ENCODE measurements at regions not wholly inside any gene's neighbourhood (a gene's known extent, or its start where the extent isn't known, plus 50 kb on each side); places are given as distances from the start of the nearest gene placed in this dataset.

DNA sequence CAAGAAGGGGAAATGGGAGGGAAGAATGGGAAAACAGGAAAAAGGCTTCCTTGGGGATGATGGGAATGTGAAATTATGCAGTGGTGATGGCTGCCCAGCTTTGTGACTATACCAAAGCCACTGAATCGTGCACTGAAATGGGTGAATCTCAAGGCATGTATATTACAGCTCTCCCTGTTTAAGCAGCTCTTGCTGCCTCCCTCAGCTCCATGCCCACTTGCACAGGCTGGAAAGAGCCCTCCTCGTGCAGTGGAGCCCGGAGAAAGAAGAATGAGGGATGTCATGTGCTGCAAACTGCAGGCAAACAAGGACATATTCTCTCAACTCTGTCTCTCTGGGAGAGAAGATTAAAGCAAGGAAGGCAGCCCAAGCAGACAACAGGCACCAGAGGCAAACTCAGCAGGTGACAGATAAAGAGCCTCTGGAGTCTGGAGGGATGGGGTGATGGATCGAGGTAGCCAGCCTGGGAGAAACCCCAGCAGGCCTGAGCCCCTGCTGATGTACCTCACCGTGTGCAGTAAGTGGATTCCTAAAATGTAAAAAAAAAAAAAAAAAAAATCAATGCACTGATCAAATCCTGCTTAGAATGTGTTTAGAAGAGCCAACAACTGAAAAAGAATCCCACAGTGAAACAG, 62.4 kb upstream of the SLC66A3 start:
- TF ChIP-seq, protein P1, sequence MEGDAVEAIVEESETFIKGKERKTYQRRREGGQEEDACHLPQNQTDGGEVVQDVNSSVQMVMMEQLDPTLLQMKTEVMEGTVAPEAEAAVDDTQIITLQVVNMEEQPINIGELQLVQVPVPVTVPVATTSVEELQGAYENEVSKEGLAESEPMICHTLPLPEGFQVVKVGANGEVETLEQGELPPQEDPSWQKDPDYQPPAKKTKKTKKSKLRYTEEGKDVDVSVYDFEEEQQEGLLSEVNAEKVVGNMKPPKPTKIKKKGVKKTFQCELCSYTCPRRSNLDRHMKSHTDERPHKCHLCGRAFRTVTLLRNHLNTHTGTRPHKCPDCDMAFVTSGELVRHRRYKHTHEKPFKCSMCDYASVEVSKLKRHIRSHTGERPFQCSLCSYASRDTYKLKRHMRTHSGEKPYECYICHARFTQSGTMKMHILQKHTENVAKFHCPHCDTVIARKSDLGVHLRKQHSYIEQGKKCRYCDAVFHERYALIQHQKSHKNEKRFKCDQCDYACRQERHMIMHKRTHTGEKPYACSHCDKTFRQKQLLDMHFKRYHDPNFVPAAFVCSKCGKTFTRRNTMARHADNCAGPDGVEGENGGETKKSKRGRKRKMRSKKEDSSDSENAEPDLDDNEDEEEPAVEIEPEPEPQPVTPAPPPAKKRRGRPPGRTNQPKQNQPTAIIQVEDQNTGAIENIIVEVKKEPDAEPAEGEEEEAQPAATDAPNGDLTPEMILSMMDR (conservative IDR thresholded peaks at IDR 0.05; ENCODE audit: low read depth in 2 of 2): no peak
- TF ChIP-seq, protein P2, sequence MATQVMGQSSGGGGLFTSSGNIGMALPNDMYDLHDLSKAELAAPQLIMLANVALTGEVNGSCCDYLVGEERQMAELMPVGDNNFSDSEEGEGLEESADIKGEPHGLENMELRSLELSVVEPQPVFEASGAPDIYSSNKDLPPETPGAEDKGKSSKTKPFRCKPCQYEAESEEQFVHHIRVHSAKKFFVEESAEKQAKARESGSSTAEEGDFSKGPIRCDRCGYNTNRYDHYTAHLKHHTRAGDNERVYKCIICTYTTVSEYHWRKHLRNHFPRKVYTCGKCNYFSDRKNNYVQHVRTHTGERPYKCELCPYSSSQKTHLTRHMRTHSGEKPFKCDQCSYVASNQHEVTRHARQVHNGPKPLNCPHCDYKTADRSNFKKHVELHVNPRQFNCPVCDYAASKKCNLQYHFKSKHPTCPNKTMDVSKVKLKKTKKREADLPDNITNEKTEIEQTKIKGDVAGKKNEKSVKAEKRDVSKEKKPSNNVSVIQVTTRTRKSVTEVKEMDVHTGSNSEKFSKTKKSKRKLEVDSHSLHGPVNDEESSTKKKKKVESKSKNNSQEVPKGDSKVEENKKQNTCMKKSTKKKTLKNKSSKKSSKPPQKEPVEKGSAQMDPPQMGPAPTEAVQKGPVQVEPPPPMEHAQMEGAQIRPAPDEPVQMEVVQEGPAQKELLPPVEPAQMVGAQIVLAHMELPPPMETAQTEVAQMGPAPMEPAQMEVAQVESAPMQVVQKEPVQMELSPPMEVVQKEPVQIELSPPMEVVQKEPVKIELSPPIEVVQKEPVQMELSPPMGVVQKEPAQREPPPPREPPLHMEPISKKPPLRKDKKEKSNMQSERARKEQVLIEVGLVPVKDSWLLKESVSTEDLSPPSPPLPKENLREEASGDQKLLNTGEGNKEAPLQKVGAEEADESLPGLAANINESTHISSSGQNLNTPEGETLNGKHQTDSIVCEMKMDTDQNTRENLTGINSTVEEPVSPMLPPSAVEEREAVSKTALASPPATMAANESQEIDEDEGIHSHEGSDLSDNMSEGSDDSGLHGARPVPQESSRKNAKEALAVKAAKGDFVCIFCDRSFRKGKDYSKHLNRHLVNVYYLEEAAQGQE (IDR thresholded peaks at IDR 0.05; ENCODE audit: unreplicated experiment): no peak
- TF ChIP-seq EZH2 (IDR thresholded peaks at IDR 0.05; ENCODE audit: low read depth, unreplicated experiment) (no peak), POLR2AphosphoS5 (IDR thresholded peaks at IDR 0.05; ENCODE audit: low read depth) (no peak)

Measured in GM23338 (cell line).